ENCODE measurements at regions not wholly inside any gene's neighbourhood (a gene's known extent, or its start where the extent isn't known, plus 50 kb on each side); places are given as distances from the start of the nearest gene placed in this dataset.

DNA sequence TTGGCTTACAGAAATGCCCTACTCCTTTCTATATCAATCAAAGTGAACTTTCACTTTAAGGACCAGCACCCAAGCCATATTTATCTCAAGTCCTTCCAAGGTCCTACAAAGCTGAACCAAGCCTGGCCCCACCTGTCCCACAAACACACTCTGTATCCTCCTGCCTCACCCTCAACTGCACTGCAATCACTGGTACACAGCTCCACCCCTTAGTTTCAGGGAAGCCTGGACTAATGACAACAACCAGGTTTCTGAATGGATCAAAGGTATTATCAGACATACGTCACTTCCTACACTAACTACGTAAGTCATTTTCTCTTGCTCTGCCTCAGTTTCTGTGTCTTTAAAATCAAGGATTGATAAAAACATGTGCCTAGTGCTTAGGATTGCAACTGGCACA, 205.6 kb upstream of the HS3ST1 start:
- H3K36me3 Mint-ChIP-seq (ENCODE audit: low read depth): no peaks in the 10 kb centered on the region; the same call in 1 of the 2 replicates
- no peaks in the 10 kb centered on the region for H3K4me1 Mint-ChIP-seq (ENCODE audit: low read depth)
- TF ChIP-seq, protein P1, sequence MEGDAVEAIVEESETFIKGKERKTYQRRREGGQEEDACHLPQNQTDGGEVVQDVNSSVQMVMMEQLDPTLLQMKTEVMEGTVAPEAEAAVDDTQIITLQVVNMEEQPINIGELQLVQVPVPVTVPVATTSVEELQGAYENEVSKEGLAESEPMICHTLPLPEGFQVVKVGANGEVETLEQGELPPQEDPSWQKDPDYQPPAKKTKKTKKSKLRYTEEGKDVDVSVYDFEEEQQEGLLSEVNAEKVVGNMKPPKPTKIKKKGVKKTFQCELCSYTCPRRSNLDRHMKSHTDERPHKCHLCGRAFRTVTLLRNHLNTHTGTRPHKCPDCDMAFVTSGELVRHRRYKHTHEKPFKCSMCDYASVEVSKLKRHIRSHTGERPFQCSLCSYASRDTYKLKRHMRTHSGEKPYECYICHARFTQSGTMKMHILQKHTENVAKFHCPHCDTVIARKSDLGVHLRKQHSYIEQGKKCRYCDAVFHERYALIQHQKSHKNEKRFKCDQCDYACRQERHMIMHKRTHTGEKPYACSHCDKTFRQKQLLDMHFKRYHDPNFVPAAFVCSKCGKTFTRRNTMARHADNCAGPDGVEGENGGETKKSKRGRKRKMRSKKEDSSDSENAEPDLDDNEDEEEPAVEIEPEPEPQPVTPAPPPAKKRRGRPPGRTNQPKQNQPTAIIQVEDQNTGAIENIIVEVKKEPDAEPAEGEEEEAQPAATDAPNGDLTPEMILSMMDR (IDR thresholded peaks at IDR 0.05): no peak
- peaks cover 18% of the 10 kb centered on the region; the same call in 1 of the 2 replicates for H3K9me3 Mint-ChIP-seq
- DNase-seq: no peak
- peaks cover 2% of the 10 kb centered on the region; the same call in 1 of the 2 replicates for H3K27me3 Mint-ChIP-seq (ENCODE audit: insufficient read depth)
- no peak overlapping the region for H3K27ac Mint-ChIP-seq
- H3K4me3 Mint-ChIP-seq: no peak overlapping the region

DNA sequence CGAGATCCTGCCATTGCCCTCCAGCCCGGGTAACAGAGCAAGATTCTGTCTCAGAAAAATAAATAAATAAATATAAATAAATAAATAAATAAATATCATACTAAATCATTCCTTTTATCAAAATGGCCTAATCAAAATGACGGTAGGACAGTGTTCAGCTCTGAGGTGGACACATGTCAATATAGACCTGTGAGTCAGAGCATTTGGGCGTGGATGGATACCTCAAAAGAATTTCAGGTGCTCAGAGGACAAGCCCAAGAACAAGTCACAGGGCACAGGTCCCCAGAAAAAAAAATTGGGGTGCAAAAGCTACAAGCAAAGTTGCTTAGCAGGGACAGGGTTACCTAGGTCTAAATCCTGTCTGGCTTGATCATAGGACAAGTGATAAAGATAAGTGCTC, 204.7 kb upstream of the HS3ST1 start:
- Mint-ChIP-seq H3K36me3 (ENCODE audit: low read depth) (no peaks in the 10 kb centered on the region; the same call in 1 of the 2 replicates), H3K27me3 (ENCODE audit: insufficient read depth) (peaks cover 2% of the 10 kb centered on the region; the same call in 1 of the 2 replicates), H3K9me3 (peaks cover 15% of the 10 kb centered on the region; the same call in 1 of the 2 replicates), H3K4me1 (ENCODE audit: low read depth) (no peaks in the 10 kb centered on the region), H3K4me3 (no peak overlapping the region), H3K27ac (no peak overlapping the region)
- no peak for DNase-seq
- TF ChIP-seq, protein P1 (IDR thresholded peaks at IDR 0.05): no peak

DNA sequence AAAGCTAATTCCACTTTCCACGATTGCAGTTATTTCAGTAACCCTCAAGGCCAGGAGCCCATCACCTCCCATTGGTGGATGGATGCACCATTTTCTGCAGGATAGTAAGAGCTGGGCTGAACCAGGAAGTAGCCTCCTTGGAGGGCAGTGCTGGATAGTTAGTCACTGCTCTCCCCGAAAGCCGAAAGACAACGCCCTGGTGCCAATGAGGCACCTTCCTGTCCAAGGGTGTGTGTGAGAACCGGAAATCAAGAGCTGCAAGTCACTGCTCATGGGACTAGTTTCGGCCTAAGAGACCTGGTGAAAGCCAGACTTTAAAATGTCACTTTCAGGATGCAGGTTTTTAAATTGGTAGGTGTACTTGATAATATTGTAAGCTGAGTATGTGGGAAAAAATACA, 203.8 kb upstream of the HS3ST1 start:
- no peaks in the 10 kb centered on the region; the same call in 1 of the 2 replicates for H3K36me3 Mint-ChIP-seq (ENCODE audit: low read depth)
- DNase-seq: no peak
- H3K4me3 Mint-ChIP-seq: no peak overlapping the region
- TF ChIP-seq, protein P1 (IDR thresholded peaks at IDR 0.05): no peak
- H3K27ac Mint-ChIP-seq: no peak overlapping the region
- peaks cover 2% of the 10 kb centered on the region; the same call in 1 of the 2 replicates for H3K27me3 Mint-ChIP-seq (ENCODE audit: insufficient read depth)
- no peaks in the 10 kb centered on the region for H3K4me1 Mint-ChIP-seq (ENCODE audit: low read depth)
- peaks cover 15% of the 10 kb centered on the region; the same call in 1 of the 2 replicates for H3K9me3 Mint-ChIP-seq

DNA sequence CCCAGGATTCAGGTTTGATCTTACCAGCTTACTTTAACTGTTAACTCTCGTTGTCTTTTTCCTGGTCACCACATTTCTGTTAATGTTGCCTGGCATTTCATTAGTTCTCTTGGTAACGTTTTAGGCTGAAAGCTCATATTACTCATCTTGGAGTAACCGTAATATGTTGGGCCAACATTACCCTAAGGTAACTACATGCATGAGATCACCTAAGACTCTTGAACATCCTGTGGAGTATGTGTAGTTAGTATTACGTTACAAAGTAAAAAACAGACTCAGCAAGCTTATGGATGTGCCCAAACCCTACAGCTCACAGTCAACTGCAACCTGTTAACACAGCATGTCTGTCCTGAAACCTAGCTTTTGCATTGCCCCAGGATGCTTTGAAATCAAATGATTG, 203.3 kb upstream of the HS3ST1 start:
- Mint-ChIP-seq H3K4me1 (ENCODE audit: low read depth) (no peaks in the 10 kb centered on the region), H3K4me3 (no peak overlapping the region), H3K36me3 (ENCODE audit: low read depth) (no peaks in the 10 kb centered on the region; the same call in 1 of the 2 replicates), H3K9me3 (peaks cover 15% of the 10 kb centered on the region; the same call in 1 of the 2 replicates), H3K27ac (no peak overlapping the region), H3K27me3 (ENCODE audit: insufficient read depth) (peaks cover 2% of the 10 kb centered on the region; the same call in 1 of the 2 replicates)
- TF ChIP-seq, protein P1 (IDR thresholded peaks at IDR 0.05): no peak
- no peak for DNase-seq

DNA sequence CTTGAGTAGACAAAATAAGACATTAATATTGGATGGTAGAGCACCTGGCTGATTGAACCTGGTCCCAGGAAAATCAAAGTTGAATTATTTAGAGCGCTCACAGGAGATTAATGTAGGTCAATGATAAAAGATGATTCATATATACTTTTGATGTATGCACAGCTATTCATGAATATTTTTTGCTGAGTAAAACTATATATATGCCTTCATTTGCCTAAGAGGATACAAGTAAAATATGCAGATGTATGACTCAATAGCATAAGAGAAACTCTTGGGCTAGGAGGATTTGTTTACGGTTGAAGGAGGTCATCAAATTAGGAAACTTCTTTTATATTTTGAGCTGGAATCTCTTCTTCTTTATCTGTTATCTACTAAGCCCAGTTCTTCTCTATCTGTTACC, 202.7 kb upstream of the HS3ST1 start:
- Mint-ChIP-seq H3K36me3 (ENCODE audit: low read depth) (no peaks in the 10 kb centered on the region; the same call in 1 of the 2 replicates), H3K27ac (no peak overlapping the region), H3K4me1 (ENCODE audit: low read depth) (no peaks in the 10 kb centered on the region), H3K9me3 (peaks cover 15% of the 10 kb centered on the region; the same call in 1 of the 2 replicates), H3K4me3 (no peak overlapping the region), H3K27me3 (ENCODE audit: insufficient read depth) (peaks cover 2% of the 10 kb centered on the region; the same call in 1 of the 2 replicates)
- DNase-seq: no peak
- TF ChIP-seq, protein P1 (IDR thresholded peaks at IDR 0.05): no peak
